GM12865 (cell line): ENCODE measurements at regions not wholly inside any gene's neighbourhood (a gene's known extent, or its start where the extent isn't known, plus 50 kb on each side); places are given as distances from the start of the nearest gene placed in this dataset.

ENCODE experiments used
- DNase-seq: peaks from one replicate; pipeline ENCODE4 v3.0.0; 2010; ENCODE audit warnings: low read depth
- H3K4me3 ChIP-seq: 2 replicates; pipeline ENCODE4 v1.5.1; 2011; ENCODE audit warnings: mild to moderate bottlenecking, low read depth, low read length, control low read depth
- TF ChIP-seq, protein P1 (sequence below): IDR thresholded peaks from 2 replicates; pipeline ENCODE4 v1.5.1; 2011; ENCODE audit warnings: low read length, control low read depth, low read depth, inconsistent platforms; ENCODE audit not compliant: insufficient read depth; ENCODE audit errors: missing control alignments

DNA sequence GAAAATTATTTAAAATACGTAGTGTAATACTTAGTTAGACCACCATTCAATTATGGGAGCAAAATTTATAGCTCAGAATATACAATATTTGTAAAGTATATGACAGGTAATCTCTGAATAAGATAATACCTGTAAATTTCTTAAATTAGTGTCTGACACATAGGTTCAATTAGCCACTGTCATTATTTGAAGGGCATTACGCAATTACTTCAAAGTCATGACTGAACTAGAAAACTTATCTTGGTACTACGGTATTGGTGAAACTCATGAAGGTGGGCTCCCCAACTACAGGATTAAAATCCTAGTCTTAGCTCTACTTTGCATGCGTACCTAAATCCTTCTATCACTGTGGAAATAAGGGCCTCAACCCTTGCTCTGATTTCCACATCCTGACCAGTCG lies 860.7 kb downstream of the PCDH19 start:
- TF ChIP-seq, protein P1, sequence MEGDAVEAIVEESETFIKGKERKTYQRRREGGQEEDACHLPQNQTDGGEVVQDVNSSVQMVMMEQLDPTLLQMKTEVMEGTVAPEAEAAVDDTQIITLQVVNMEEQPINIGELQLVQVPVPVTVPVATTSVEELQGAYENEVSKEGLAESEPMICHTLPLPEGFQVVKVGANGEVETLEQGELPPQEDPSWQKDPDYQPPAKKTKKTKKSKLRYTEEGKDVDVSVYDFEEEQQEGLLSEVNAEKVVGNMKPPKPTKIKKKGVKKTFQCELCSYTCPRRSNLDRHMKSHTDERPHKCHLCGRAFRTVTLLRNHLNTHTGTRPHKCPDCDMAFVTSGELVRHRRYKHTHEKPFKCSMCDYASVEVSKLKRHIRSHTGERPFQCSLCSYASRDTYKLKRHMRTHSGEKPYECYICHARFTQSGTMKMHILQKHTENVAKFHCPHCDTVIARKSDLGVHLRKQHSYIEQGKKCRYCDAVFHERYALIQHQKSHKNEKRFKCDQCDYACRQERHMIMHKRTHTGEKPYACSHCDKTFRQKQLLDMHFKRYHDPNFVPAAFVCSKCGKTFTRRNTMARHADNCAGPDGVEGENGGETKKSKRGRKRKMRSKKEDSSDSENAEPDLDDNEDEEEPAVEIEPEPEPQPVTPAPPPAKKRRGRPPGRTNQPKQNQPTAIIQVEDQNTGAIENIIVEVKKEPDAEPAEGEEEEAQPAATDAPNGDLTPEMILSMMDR = no peak
- H3K4me3 ChIP-seq = no peak overlapping the region
- no peak for DNase-seq

DNA sequence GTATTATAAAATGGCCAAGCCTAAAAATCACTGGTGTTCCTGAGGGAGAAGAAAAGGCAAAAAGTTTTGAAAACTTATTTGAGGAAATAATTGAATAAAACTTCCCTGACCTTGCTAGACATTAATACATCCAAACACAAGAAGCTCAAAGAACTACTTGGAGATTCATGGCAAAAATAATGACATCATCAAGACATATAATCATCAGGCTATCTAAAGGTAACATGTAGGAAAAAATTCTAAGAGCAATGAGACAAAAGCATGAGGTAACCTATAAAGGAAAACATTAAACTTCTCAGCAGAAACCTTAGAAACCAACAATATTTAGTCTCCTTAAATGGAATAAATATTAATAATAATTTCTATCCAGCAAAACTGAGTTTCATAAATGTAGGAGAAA lies 887.6 kb downstream of the PCDH19 start:
- TF ChIP-seq, protein P1 = no peak
- no peak for DNase-seq
- H3K4me3 ChIP-seq = no peak overlapping the region

DNA sequence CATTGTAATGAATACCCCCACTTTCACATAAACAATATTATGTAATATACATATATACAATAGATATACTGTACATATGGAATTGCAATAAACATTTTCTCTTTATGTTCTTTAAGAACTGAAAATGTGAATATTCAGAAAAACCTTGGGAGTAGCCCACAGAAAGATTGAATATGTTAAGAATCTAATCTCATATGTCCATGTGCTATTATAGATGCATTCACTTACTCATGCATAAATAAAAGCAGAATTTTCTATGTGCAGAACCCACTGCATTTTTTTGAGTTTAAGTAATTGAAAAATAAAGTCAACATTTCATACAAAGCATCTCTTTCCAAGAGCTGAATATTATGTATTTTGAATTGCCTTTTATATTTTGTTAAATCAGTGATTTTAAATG lies 902.3 kb downstream of the PCDH19 start:
- H3K4me3 ChIP-seq = no peak overlapping the region
- TF ChIP-seq, protein P1 = no peak
- DNase-seq = no peak

DNA sequence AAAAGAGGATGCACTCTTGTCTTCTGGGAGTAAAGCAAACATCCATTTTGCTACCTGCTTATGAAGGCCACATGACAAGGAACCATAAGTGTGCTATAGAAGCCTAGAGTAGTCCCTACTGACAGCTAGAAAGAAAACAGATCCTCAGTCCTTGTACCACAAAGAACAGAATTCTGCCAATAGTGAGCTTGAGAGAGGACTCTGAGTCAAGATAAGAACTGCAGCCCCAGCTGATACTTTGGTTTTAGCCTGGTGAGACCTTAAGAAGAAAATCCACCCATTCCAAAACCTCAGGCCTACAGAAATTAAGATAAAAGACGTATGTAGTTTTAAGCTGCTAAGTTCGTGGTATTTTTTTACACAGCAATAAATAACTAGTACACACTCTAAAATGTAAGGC lies 914.6 kb downstream of the PCDH19 start:
- DNase-seq = no peak
- TF ChIP-seq, protein P1 = no peak
- H3K4me3 ChIP-seq = no peak overlapping the region

DNA sequence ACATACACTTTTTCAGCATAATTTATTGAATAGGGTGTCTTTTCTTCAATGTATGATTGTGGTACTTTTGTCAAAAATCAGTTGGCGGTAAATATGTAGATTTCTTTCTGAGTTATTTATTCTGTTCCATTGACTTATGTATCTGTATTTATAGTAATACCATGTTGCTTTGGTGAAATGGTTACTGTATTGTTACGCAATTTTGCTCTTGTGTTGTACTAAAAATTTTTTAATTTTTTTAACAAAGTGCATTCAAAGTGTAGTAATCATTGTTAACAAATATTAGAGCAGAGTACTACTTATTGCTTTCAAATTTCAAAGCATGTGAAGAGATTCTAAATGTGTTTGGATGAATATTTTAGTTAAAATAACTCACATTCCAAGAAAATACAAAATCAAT lies 915.4 kb downstream of the PCDH19 start:
- H3K4me3 ChIP-seq = no peak overlapping the region
- DNase-seq = no peak
- TF ChIP-seq, protein P1 = no peak

DNA sequence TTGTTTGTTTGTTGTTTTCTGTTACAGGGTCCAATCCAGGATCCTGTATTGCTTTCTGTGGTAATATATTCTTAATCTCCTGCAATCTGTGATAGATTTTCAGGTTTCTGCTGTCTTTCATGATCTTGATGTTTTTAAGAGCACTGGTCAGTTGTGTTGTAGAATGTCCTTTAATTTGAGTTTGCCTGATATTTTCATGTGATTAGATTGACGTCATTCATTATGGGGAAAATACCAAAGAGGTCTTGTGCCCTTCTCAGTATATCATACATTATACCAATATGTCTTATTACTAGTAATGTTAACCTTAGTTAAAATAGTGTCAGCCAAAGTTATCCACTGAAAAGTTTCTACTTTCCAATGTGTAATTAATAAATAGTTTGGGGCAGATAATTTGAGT lies 929.3 kb downstream of the PCDH19 start:
- DNase-seq = no peak
- no peak overlapping the region for H3K4me3 ChIP-seq
- TF ChIP-seq, protein P1 = no peak

DNA sequence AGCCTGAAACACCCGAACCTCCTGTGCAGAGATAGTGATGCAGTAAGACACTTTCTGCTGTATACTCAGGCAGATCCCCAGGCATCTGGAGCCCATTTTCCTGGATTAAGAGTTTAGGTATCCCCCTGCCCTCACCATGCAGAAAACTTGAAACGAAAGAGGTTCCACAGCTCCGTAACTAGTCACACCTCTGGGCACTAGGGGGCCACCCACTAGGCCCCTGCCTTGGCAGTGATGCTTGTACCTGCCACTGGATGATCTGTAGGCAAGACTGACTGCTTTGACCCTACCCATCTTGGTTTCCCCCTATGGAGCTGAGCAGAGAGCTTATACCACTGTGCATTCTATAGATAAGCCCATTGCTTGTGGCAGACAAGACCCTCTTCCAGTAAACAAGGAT lies 940.6 kb downstream of the PCDH19 start:
- no peak for DNase-seq
- TF ChIP-seq, protein P1 = no peak
- no peak overlapping the region for H3K4me3 ChIP-seq
